CD4-positive, alpha-beta T cell treated with Interleukin-15 for 4 hours (primary cell): ENCODE measurements at regions not wholly inside any gene's neighbourhood (a gene's known extent, or its start where the extent isn't known, plus 50 kb on each side); places are given as distances from the start of the nearest gene placed in this dataset.
"Not testable (repeated sequence)": the region's sequence is repeated elsewhere in the genome, so short reads cannot be mapped to it uniquely, and the experiment has no call there.

ENCODE experiments used
- DNase-seq: peaks from one replicate; pipeline ENCODE4 v3.0.0-alpha.2; 2020; ENCODE audit warnings: low spot score

DNA sequence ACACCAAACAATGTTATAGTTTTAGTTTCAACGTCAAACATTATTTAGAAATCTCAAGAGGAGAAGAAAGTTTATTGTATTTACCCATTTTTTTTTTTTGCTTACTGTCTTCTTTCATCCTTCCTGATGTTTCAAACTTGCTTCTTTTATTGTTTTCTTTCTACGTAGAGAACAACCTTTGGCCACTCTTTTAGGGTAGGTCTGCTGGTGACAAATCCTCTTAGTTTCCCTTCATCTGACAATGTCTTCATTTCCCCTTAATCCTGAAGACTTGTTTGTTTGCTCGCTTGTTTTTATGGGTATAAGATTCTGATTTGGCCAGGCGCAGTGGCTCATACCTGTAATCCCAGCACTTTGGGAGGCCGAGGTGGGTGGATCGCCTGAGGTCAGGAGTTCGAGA lies 89.1 kb downstream of the RHOU start:
- no peak for DNase-seq

DNA sequence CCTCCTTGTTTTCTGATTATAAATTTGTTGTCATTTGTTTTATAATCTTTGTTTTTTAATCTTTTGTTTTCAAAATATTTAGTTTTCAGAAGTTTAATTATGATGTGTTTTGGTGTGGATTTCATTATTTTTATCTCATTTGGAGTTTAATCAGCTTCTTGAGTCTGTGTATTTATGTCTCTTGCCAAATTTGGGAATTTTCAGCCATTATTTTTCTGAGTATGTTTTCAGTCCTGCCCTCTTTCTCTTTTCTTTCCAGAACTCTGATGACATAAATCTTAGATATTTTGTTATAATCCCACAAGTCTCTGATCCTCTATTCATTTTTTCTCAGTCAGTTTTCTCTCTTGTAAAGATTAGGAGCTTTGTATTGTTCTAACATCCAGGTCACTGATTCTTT lies 89.8 kb downstream of the RHOU start:
- no peak for DNase-seq

- DNase-seq: no peak
These were observed 90.7 kb downstream of the RHOU start for GRCh38 chr1:228825840-228826484.

- DNase-seq: no peak
These were observed 91.7 kb downstream of the RHOU start for GRCh38 chr1:228827019-228827418.

DNA sequence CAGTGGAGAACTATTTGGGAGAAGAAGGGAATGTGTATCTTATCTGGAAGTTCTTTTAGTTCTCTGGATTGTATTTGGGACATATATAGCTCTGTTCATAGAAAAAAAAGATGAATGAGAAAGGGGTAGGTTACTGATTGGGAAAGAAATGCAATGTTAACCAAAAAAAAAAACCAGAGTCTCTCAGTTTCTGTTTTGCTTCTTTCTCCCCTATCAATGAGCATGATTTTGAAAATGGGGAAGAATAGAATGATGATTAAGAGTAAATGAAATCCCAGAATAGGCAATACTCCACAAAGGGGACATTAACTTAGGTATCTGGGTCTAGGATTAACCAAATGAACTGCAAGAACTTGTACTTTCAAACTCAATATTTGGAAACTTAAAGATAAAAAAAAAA lies 92.9 kb downstream of the RHOU start:
- no peak for DNase-seq

DNA sequence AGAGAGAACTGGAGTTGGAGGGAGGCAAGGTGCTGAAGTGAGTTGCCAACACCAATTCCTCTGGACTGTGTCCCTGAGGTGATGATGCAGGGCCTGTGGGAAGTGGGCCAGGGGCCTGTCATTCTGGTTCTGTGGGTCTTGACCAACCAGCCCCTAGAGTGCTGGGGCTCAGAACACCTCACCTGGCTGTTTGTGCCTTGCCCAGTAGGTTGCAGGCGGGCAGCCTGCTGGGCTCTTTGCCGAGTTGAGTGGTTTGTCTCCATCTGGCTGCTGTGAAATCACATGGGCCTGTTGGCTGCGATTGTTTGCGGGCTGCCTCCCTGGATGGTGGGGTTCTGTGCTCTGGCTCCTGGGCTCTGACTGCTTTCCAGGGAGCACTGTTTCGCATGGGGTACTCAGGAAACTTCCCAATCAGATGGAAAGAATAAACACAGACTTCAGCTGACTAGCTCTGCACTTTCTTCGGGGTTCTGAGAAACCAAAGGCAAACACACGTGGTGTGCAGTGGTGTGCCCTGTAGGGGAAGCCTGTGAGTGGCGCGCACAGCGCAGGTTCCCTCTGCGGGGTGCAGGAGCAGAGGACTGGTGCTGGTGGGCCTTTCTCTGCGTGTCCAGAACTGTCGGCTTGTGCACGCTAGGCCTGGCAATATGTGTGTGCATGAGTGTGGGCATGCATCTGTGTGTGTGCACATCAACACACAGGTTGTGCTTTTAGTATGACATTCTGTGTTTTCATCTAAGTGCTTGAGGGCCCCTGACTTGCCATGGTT lies 95.1 kb downstream of the RHOU start:
- no peak for DNase-seq

DNA sequence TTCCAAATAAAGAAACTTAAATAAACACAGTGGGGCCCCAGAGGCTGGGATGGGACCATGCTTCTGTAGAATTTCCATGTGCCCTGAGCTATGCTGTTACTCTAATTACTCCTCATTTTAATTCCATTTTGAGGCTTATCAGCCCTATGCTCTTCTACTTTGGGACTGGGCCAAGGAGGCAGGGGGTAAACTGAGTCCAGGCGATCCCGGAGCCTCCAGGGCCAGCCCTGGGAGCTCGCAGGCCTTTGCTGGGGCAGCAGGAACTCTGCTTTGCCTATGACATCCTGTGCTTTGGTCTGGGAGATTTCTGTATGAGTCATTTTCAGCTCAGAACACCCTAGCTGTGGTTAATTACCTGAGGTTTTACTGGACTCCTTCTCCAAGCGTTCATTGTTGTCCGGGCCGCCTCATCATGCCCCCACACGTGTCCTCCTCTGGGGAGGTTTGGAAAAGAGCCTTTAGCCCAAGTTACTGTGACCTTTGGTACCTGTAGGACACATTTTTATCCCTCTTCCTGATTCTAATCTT lies 95.7 kb downstream of the RHOU start:
- peak; percentile 2 for DNase-seq

DNA sequence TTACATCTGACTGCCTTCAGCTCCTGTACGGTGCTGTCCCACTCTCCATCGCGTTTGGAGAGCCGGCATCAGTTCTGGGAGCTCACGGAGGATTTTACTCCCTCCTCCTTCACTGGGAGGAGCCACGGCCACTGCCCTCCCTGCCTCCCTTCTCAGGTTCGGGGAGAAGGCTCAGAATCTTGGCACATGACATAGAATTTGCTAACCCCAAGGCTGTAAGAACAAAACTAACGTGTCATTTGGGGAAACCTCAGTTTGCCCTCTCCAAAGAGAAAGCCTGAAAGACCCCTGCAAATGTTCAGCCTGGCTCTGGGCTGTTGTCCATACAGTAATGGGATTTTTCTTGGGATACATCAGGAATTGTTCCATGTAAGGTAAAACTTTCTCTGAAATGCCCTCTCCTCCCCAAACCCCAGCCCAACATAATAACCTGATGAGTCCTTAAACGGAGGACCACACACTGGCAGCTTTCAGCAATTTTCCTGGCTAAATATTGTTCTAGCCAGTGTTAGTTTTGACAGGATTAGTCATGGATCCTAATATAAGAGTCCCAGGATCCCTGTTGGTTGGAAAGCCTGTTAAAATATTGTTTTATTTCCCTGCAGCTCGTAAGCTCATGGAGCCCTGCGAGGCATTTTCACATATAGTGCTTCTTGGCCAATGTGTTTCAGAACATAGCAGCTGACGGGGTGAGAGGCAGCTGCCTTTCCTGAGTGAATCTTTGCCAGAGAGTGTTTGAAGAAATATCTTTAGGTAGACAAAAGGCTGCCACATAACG lies 98.8 kb downstream of the RHOU start:
- DNase-seq: no peak

DNA sequence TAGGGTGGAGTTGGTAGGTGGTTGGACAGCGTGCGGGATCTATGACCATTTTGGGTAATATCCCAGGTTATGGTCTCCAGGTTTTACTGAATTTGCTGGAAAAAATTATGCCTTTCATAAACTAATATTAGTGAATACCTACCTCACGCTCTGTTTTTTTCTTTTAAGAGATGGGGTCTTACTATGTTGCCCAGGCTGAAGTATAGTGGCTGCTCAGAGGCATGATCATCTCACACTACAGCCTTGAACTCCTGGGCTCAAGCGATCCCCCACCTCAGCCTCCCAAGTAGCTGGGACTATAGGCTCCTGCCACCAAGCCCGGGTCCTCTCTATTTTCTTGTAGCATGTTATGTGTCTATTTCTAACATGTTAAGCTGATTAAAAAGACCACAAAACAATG lies 100.2 kb downstream of the RHOU start:
- DNase-seq: no peak

- no peak for DNase-seq
These were observed 100.6 kb downstream of the RHOU start for GRCh38 chr1:228835911-228836310.

DNA sequence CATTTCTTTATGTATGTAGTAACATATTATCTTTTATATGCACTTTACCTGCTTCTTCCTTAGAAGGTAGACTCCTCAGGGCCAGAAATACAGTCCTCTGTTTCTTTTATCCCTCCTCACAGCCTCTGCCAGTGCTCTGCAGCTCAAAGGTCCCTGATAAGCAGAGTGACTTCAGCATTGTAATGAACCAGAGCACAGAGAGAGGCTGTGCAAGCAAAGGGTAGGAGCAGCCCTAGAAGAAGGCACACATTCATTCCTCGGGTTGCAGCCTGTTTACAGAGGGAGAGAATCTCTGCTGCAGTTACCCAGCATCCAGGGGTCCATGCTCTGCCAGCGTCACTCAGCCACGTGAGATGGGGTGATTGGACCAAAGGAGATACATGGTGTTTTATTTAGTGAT lies 101.1 kb downstream of the RHOU start:
- DNase-seq: no peak

DNA sequence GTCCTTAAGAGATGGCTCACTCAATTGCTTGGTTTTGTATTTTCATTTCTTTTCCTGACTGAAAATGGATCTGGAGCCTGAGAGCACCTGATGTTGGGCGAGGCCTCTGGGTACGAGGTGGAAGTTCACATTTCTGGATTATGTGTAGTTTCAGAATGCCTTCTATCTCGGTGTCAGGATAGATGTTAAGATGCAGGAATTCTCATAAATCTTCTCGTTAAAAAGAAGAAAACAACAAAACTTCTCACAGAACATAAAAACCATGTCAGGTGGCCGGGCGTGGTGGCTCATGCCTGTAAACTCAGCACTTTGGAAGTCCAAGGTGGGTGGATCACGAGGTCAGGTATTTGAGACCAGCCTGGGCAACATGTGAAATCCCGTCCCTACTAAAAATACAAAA lies 101.8 kb downstream of the RHOU start:
- DNase-seq: no peak

GRCh38 chr1:228837817-228838716 lies 102.8 kb downstream of the RHOU start:
- no peak for DNase-seq

DNA sequence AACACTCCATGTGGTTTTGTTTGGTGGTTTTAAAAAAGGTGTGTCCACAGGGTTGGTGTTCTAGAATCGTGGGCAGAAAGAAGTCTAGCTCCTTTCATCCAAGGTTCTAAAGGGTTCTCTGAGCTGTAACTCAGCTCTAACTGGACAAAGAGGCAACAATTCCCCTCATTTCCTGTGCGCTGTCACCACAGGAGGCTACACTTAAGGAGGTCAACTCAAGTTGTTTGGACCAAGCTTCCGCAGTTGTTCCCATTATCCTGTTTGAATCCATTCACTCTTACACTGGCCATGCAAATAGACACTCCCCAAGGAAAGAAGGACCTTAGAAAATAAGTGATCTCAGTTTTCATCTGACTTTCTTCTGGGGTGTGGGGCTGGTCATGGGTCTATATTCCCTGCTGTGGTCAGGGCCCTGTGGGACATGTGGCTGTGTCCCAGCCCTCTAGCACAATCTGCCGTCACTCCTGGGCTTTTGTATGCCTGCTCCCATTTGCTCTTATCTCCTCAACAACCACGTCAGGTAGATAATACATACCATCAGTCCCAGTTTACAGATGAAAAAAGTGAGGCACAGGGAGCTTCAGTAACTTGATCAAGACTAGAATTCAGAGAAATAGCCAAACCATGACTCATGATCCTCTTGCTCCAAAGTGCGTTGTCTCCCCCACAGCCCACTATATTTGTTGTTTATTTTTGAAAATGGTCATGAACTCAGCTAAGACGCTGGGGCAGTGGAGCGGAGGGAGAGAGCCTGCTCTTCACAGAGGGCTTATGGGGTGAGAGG lies 103.6 kb downstream of the RHOU start:
- no peak for DNase-seq

DNA sequence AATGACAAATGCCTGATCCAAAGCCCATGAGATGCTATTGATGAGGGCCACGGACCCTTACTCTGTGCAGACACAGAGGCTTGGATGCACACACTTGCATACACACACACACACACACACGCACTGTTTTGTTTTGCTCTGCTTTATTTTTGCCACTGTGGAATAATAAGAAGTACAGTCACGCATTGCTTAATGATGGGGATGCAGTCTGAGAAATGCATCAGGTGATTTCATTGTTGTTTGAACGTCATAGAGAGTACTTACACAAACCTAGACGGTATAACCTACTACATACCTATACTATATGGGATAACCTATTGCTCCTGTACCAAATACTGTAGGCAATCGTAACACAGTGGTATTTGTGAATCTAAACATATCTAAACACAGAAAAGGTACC lies 104.4 kb downstream of the RHOU start:
- DNase-seq: no peak

GRCh38 chr1:228841632-228842031 lies 106.4 kb downstream of the RHOU start:
- DNase-seq: no peak

DNA sequence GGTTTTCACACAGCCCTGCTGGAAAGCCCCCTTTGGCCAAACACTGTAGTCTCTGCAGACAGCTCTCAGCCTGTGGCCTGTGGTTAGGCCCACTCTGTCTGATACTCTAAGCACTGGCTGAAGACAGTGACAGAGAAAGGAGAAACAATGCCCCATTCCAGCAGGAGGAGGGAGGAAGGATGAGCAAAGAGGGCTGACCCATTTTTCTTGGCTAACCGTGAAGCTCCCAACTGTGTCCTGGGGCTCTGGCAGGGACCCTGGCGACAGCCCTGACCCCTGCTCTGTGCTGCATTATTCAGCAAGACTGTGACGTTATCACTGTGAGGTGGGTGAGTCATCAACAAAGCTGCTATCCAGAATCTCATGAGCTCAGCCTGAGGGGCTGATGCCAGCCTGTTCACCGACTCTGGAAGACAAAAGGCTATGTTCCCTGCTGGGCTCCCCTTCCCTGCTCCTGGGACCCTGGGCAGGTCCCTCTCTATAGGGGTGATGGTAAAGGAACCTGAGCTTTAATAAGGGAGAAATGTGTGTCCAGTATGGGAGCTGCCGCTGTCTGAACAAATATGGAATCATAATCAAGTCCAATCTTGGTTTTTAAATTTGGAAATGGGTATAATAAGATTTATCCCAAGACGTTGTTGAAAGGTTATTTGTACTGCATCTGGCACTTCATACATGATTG lies 107.0 kb downstream of the RHOU start:
- no peak for DNase-seq

DNA sequence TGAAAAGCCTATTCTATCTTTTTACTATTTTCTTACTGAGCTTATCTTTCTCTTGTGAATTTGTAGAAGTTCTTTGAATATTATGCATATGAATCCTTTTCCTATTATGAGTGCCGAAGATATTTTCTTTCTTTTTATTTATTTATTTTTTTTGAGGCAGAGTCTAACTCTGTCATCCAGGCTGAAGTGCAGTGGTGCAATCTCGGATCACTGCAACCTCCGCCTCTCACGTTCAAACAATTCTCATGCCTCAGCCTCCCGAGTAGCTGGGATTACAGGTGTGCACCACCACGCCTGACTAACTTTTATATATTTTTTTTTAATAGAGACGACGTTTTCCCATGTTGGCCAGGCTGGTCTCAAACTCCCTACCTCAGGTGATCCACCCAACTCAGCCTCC lies 109.8 kb downstream of the RHOU start:
- no peak for DNase-seq

DNA sequence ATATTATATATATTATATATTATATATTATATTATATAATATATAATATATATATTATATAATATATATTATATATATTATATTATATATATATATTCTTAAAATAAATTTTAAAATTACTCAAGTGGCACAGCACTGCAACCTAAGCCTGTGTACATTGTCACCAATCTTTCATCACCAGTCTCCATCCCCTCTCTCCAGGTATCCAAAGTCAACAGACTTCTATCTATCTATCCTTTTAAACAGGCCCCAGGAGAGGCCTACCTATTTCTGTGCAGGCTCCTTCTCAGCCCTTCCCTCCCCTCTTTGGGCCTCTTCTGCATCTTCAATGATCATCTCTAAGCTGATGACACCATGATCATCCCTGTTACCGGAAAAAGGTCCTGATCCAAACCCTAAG lies 111.7 kb downstream of the RHOU start:
- DNase-seq: no peak

- DNase-seq: not testable (repeated sequence)
These were observed 112.2 kb downstream of the RHOU start for GRCh38 chr1:228847451-228847850.
